ENCODE measurements at regions not wholly inside any gene's neighbourhood (a gene's known extent, or its start where the extent isn't known, plus 50 kb on each side); places are given as distances from the start of the nearest gene placed in this dataset.

GRCh38 chr14:84541018-84541417 lies 988.9 kb upstream of the FLRT2 start:
- CTCF ChIA-PET: no interaction called here
- H3K27me3 ChIP-seq (replicated peaks in 1 of 2; ENCODE audit: control insufficient read depth in 2 of 2, extremely low read depth in 1 of 2, insufficient read depth in 2 of 2, low read length in 1 of 2): no peaks in the 10 kb centered on the region
- no peak overlapping the region for H3K27ac Mint-ChIP-seq
- H3K9me3 ChIP-seq: peaks cover 2% of the 10 kb centered on the region
- no peaks in the 10 kb centered on the region for H3K36me3 ChIP-seq (ENCODE audit: control insufficient read depth in 2 of 2, extremely low read depth in 1 of 2, insufficient read depth in 1 of 2, low read length in 1 of 2)
- no peaks in the 10 kb centered on the region for H3K27me3 Mint-ChIP-seq
- no peak for ATAC-seq (replicated peaks in 1 of 4)
- H3K4me1 Mint-ChIP-seq: no peaks in the 10 kb centered on the region
- no peak for DNase-seq
- WGBS (ENCODE audit: insufficient coverage): no CpG with 5 or more reads among the region's 2 CpGs
- POLR2A ChIA-PET: no interaction called here
- no peaks in the 10 kb centered on the region for H3K36me3 Mint-ChIP-seq
- H3K4me3 Mint-ChIP-seq: no peak overlapping the region
- no peak overlapping the region for H3K4me3 ChIP-seq (ENCODE audit: control insufficient read depth in 1 of 2, extremely low read depth in 1 of 2, low read length in 1 of 2)
- H3K27ac ChIP-seq (ENCODE audit: low read length): no peak overlapping the region
- H3K4me1 ChIP-seq (ENCODE audit: control insufficient read depth in 1 of 2, extremely low read depth in 1 of 2, insufficient read depth in 2 of 2, low read length in 2 of 2): no peaks in the 10 kb centered on the region
- H3K9me3 Mint-ChIP-seq: peaks cover 2 to 4% (median 3%) of the 10 kb centered on the region in 3 donors

- Mint-ChIP-seq H3K9me3 (peaks cover 7 to 18% (median 15%) of the 10 kb centered on the region in 3 donors), H3K27ac (no peak overlapping the region), H3K36me3 (no peaks in the 10 kb centered on the region), H3K4me3 (no peak overlapping the region), H3K27me3 (no peaks in the 10 kb centered on the region), H3K4me1 (no peaks in the 10 kb centered on the region)
- ChIA-PET POLR2A (no interaction called here), CTCF (no interaction called here)
- no peaks in the 10 kb centered on the region for H3K27me3 ChIP-seq (replicated peaks in 1 of 2; ENCODE audit: control insufficient read depth in 2 of 2, extremely low read depth in 1 of 2, insufficient read depth in 2 of 2, low read length in 1 of 2)
- no peaks in the 10 kb centered on the region for H3K4me1 ChIP-seq (ENCODE audit: control insufficient read depth in 1 of 2, extremely low read depth in 1 of 2, insufficient read depth in 2 of 2, low read length in 2 of 2)
- no peaks in the 10 kb centered on the region for H3K36me3 ChIP-seq (ENCODE audit: control insufficient read depth in 2 of 2, extremely low read depth in 1 of 2, insufficient read depth in 1 of 2, low read length in 1 of 2)
- WGBS (ENCODE audit: insufficient coverage): no CpG with 5 or more reads among the region's 1 CpG
- no peak overlapping the region for H3K27ac ChIP-seq (ENCODE audit: low read length)
- no peak overlapping the region for H3K4me3 ChIP-seq (ENCODE audit: control insufficient read depth in 1 of 2, extremely low read depth in 1 of 2, low read length in 1 of 2)
- H3K9me3 ChIP-seq: peaks cover under 1% of the 10 kb centered on the region
- ATAC-seq (replicated peaks in 1 of 4) (no peak), DNase-seq (no peak)
These were observed 986.1 kb upstream of the FLRT2 start for GRCh38 chr14:84543859-84544258.

GRCh38 chr14:84544486-84545131 lies 985.3 kb upstream of the FLRT2 start:
- no peaks in the 10 kb centered on the region for H3K4me1 ChIP-seq (ENCODE audit: control insufficient read depth in 1 of 2, extremely low read depth in 1 of 2, insufficient read depth in 2 of 2, low read length in 2 of 2)
- ChIA-PET POLR2A (no interaction called here), CTCF (no interaction called here)
- DNase-seq: no peak
- peaks cover 10 to 21% (median 15%) of the 10 kb centered on the region in 3 donors for H3K9me3 Mint-ChIP-seq
- no peaks in the 10 kb centered on the region for H3K4me1 Mint-ChIP-seq
- 75% methylated on average over 1 of the region's 6 CpGs for WGBS (ENCODE audit: insufficient coverage)
- H3K4me3 Mint-ChIP-seq: no peak overlapping the region
- H3K27ac ChIP-seq (ENCODE audit: low read length): no peak overlapping the region
- no peak overlapping the region for H3K4me3 ChIP-seq (ENCODE audit: control insufficient read depth in 1 of 2, extremely low read depth in 1 of 2, low read length in 1 of 2)
- H3K36me3 ChIP-seq (ENCODE audit: control insufficient read depth in 2 of 2, extremely low read depth in 1 of 2, insufficient read depth in 1 of 2, low read length in 1 of 2): no peaks in the 10 kb centered on the region
- H3K36me3 Mint-ChIP-seq: no peaks in the 10 kb centered on the region
- no peak overlapping the region for H3K27ac Mint-ChIP-seq
- H3K27me3 Mint-ChIP-seq: no peaks in the 10 kb centered on the region
- no peak for ATAC-seq (replicated peaks in 1 of 4)
- no peaks in the 10 kb centered on the region for H3K27me3 ChIP-seq (replicated peaks in 1 of 2; ENCODE audit: control insufficient read depth in 2 of 2, extremely low read depth in 1 of 2, insufficient read depth in 2 of 2, low read length in 1 of 2)
- H3K9me3 ChIP-seq: no peaks in the 10 kb centered on the region

- no peaks in the 10 kb centered on the region for H3K4me1 Mint-ChIP-seq
- no peak overlapping the region for H3K4me3 Mint-ChIP-seq
- no peak for DNase-seq
- Histone ChIP-seq H3K4me1 (ENCODE audit: control insufficient read depth in 1 of 2, extremely low read depth in 1 of 2, insufficient read depth in 2 of 2, low read length in 2 of 2) (no peaks in the 10 kb centered on the region), H3K36me3 (ENCODE audit: control insufficient read depth in 2 of 2, extremely low read depth in 1 of 2, insufficient read depth in 1 of 2, low read length in 1 of 2) (no peaks in the 10 kb centered on the region), H3K9me3 (no peaks in the 10 kb centered on the region), H3K4me3 (ENCODE audit: control insufficient read depth in 1 of 2, extremely low read depth in 1 of 2, low read length in 1 of 2) (no peak overlapping the region), H3K27me3 (replicated peaks in 1 of 2; ENCODE audit: control insufficient read depth in 2 of 2, extremely low read depth in 1 of 2, insufficient read depth in 2 of 2, low read length in 1 of 2) (no peaks in the 10 kb centered on the region), H3K27ac (ENCODE audit: low read length) (no peak overlapping the region)
- CTCF ChIA-PET: no interaction called here
- POLR2A ChIA-PET: no interaction called here
- no peaks in the 10 kb centered on the region for H3K27me3 Mint-ChIP-seq
- H3K36me3 Mint-ChIP-seq: no peaks in the 10 kb centered on the region
- ATAC-seq (replicated peaks in 1 of 4): no peak
- H3K27ac Mint-ChIP-seq: no peak overlapping the region
- no CpG with 5 or more reads among the region's 2 CpGs for WGBS (ENCODE audit: insufficient coverage)
- H3K9me3 Mint-ChIP-seq: peaks cover 15 to 26% (median 17%) of the 10 kb centered on the region in 3 donors
These were observed 983.7 kb upstream of the FLRT2 start for GRCh38 chr14:84546236-84546635.

- no CpG with 5 or more reads among the region's 3 CpGs for WGBS (ENCODE audit: insufficient coverage)
These were observed 975.8 kb upstream of the FLRT2 start for GRCh38 chr14:84554136-84554535.

GRCh38 chr14:84555493-84555892 lies 974.5 kb upstream of the FLRT2 start:
- ChIA-PET CTCF (no interaction called here), POLR2A (no interaction called here)
- Histone ChIP-seq H3K9me3 (no peaks in the 10 kb centered on the region), H3K4me3 (ENCODE audit: control insufficient read depth in 1 of 2, extremely low read depth in 1 of 2, low read length in 1 of 2) (no peak overlapping the region), H3K4me1 (ENCODE audit: control insufficient read depth in 1 of 2, extremely low read depth in 1 of 2, insufficient read depth in 2 of 2, low read length in 2 of 2) (no peaks in the 10 kb centered on the region), H3K36me3 (ENCODE audit: control insufficient read depth in 2 of 2, extremely low read depth in 1 of 2, insufficient read depth in 1 of 2, low read length in 1 of 2) (no peaks in the 10 kb centered on the region), H3K27me3 (replicated peaks in 1 of 2; ENCODE audit: control insufficient read depth in 2 of 2, extremely low read depth in 1 of 2, insufficient read depth in 2 of 2, low read length in 1 of 2) (no peaks in the 10 kb centered on the region), H3K27ac (ENCODE audit: low read length) (no peak overlapping the region)
- no peak overlapping the region for H3K27ac Mint-ChIP-seq
- H3K36me3 Mint-ChIP-seq: no peaks in the 10 kb centered on the region
- H3K9me3 Mint-ChIP-seq: peaks cover 6 to 25% (median 16%) of the 10 kb centered on the region in 3 donors
- ATAC-seq (replicated peaks in 1 of 4): no peak
- no peak for DNase-seq
- H3K27me3 Mint-ChIP-seq: no peaks in the 10 kb centered on the region
- WGBS (ENCODE audit: insufficient coverage): no CpG with 5 or more reads among the region's 2 CpGs
- no peak overlapping the region for H3K4me3 Mint-ChIP-seq
- no peaks in the 10 kb centered on the region for H3K4me1 Mint-ChIP-seq

More at GRCh38 chr14:84554136-84554535, 975.8 kb upstream of the FLRT2 start:
- no peaks in the 10 kb centered on the region for H3K4me1 ChIP-seq (ENCODE audit: control insufficient read depth in 1 of 2, extremely low read depth in 1 of 2, insufficient read depth in 2 of 2, low read length in 2 of 2)
- ChIA-PET CTCF (no interaction called here), POLR2A (no interaction called here)
- no peaks in the 10 kb centered on the region for H3K36me3 ChIP-seq (ENCODE audit: control insufficient read depth in 2 of 2, extremely low read depth in 1 of 2, insufficient read depth in 1 of 2, low read length in 1 of 2)
- H3K36me3 Mint-ChIP-seq: no peaks in the 10 kb centered on the region
- ATAC-seq (replicated peaks in 1 of 4) (no peak), DNase-seq (no peak)
- H3K4me3 ChIP-seq (ENCODE audit: control insufficient read depth in 1 of 2, extremely low read depth in 1 of 2, low read length in 1 of 2): no peak overlapping the region
- H3K27ac ChIP-seq (ENCODE audit: low read length): no peak overlapping the region
- H3K4me1 Mint-ChIP-seq: no peaks in the 10 kb centered on the region
- no peaks in the 10 kb centered on the region for H3K9me3 ChIP-seq
- no peaks in the 10 kb centered on the region for H3K27me3 ChIP-seq (replicated peaks in 1 of 2; ENCODE audit: control insufficient read depth in 2 of 2, extremely low read depth in 1 of 2, insufficient read depth in 2 of 2, low read length in 1 of 2)
- H3K27ac Mint-ChIP-seq: no peak overlapping the region
- H3K27me3 Mint-ChIP-seq: no peaks in the 10 kb centered on the region
- no peak overlapping the region for H3K4me3 Mint-ChIP-seq
- H3K9me3 Mint-ChIP-seq: peaks cover 6 to 27% (median 21%) of the 10 kb centered on the region in 3 donors

GRCh38 chr14:84566109-84566508 lies 963.8 kb upstream of the FLRT2 start:
- no peaks in the 10 kb centered on the region for H3K27me3 ChIP-seq (replicated peaks in 1 of 2; ENCODE audit: control insufficient read depth in 2 of 2, extremely low read depth in 1 of 2, insufficient read depth in 2 of 2, low read length in 1 of 2)
- WGBS (ENCODE audit: insufficient coverage): 76% methylated on average over 4 of the region's 6 CpGs
- no peak overlapping the region for H3K4me3 Mint-ChIP-seq
- ChIA-PET CTCF (no interaction called here), POLR2A (no interaction called here)
- peaks cover 3 to 21% (median 15%) of the 10 kb centered on the region in 3 donors for H3K9me3 Mint-ChIP-seq
- ATAC-seq (replicated peaks in 1 of 4) (no peak), DNase-seq (no peak)
- no peaks in the 10 kb centered on the region for H3K27me3 Mint-ChIP-seq
- no peak overlapping the region for H3K4me3 ChIP-seq (ENCODE audit: control insufficient read depth in 1 of 2, extremely low read depth in 1 of 2, low read length in 1 of 2)
- H3K27ac Mint-ChIP-seq: no peak overlapping the region
- H3K27ac ChIP-seq (ENCODE audit: low read length): no peak overlapping the region
- H3K4me1 Mint-ChIP-seq: no peaks in the 10 kb centered on the region
- H3K36me3 ChIP-seq (ENCODE audit: control insufficient read depth in 2 of 2, extremely low read depth in 1 of 2, insufficient read depth in 1 of 2, low read length in 1 of 2): no peaks in the 10 kb centered on the region
- no peaks in the 10 kb centered on the region for H3K4me1 ChIP-seq (ENCODE audit: control insufficient read depth in 1 of 2, extremely low read depth in 1 of 2, insufficient read depth in 2 of 2, low read length in 2 of 2)
- no peaks in the 10 kb centered on the region for H3K36me3 Mint-ChIP-seq
- no peaks in the 10 kb centered on the region for H3K9me3 ChIP-seq
